ENCODE measurements at regions not wholly inside any gene's neighbourhood (a gene's known extent, or its start where the extent isn't known, plus 50 kb on each side); places are given as distances from the start of the nearest gene placed in this dataset.

DNA sequence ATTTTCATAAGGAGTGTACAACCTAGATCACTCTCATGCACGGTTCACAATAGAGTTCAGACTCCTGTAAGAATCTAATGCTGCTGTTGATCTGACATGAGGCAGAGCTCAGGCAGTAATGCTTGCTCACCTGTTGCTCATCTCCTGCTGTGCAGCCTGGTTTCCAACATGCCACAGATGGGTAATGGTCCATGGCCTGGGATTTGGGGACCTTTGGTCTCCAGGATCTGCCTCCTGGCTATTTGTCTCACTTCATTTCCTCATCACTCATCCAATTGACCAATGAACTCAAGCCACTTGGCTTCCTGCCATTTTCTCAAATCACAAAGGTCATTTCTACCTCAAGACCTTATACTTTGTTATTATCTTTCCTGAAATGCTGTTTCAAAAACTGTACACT, 786.1 kb downstream of the ANKRD7 start:
- TF ChIP-seq POLR2AphosphoS5 (IDR thresholded peaks at IDR 0.05) (no peak), CTCF (IDR thresholded peaks at IDR 0.05; ENCODE audit: poor library complexity, severe bottlenecking) (no peak), SMC3 (conservative IDR thresholded peaks at IDR 0.05; ENCODE audit: poor library complexity) (no peak), RAD21 (conservative IDR thresholded peaks at IDR 0.05) (no peak), EZH2 (IDR thresholded peaks at IDR 0.05; ENCODE audit: borderline replicate concordance, insufficient read depth, low read length, poor library complexity, severe bottlenecking) (no peak), EP300 (conservative IDR thresholded peaks at IDR 0.05; ENCODE audit: poor library complexity, severe bottlenecking) (no peak), TAF1 (IDR thresholded peaks at IDR 0.05; ENCODE audit: low read depth) (no peak)

Measured in neural cell (in vitro differentiated cells).